Astrocyte (in vitro differentiated cells and primary cell): ENCODE measurements at regions not wholly inside any gene's neighbourhood (a gene's known extent, or its start where the extent isn't known, plus 50 kb on each side); places are given as distances from the start of the nearest gene placed in this dataset.

Experiments
- DNase-seq: peaks from one replicate; pipeline ENCODE4 v3.0.0-alpha.2; 2010; ENCODE audit warnings: low read depth
- FAIRE-seq: peaks from 2 replicates; lab custom pipeline; 2011; peaks lifted over from hg19 to GRCh38; lab: Jason Lieb, UNC
- H2AFZ ChIP-seq: 2 replicates; pipeline ENCODE4 v1.6.0; 2012; ENCODE audit warnings: low read depth, low read length, inconsistent platforms
- H3K27ac ChIP-seq: 2 replicates; pipeline ENCODE4 v1.5.1; 2011; ENCODE audit warnings: low read depth, low read length, inconsistent platforms
- H3K27me3 ChIP-seq: 2 replicates; pipeline ENCODE4 v1.6.0; 2011; ENCODE audit warnings: low read length, inconsistent platforms; ENCODE audit not compliant: insufficient read depth
- H3K36me3 ChIP-seq: 2 replicates; pipeline ENCODE4 v1.5.1; 2011; ENCODE audit warnings: low read length, inconsistent platforms; ENCODE audit not compliant: insufficient read depth
- H3K4me1 ChIP-seq: 2 replicates; pipeline ENCODE4 v1.5.1; 2011; ENCODE audit warnings: low read length, inconsistent platforms; ENCODE audit not compliant: insufficient read depth
- H3K4me2 ChIP-seq: 2 replicates; pipeline ENCODE4 v1.6.0; 2012; ENCODE audit warnings: low read length, inconsistent platforms
- H3K4me3 ChIP-seq: 2 replicates; pipeline ENCODE4 v1.5.1; 2011; ENCODE audit warnings: low read depth, mild to moderate bottlenecking, low read length, inconsistent platforms; ENCODE audit not compliant: insufficient read depth
- H3K79me2 ChIP-seq: 2 replicates; pipeline ENCODE4 v1.6.0; 2012; ENCODE audit warnings: mild to moderate bottlenecking, low read length, inconsistent platforms; ENCODE audit not compliant: insufficient read depth
- H3K9ac ChIP-seq: 2 replicates; pipeline ENCODE4 v1.6.0; 2012; ENCODE audit warnings: mild to moderate bottlenecking, low read length, inconsistent platforms
- H3K9me3 ChIP-seq: 2 replicates; pipeline ENCODE4 v1.5.1; 2012; ENCODE audit warnings: low read depth, mild to moderate bottlenecking, low read length, inconsistent platforms; ENCODE audit not compliant: insufficient read depth
- H4K20me1 ChIP-seq: 2 replicates; pipeline ENCODE4 v1.6.0; 2012; ENCODE audit warnings: low read length, inconsistent platforms; ENCODE audit not compliant: insufficient read depth
- H3K27ac Mint-ChIP-seq: one replicate; pipeline ENCODE4 v1.8.0; 2021; ENCODE audit warnings: mild to moderate bottlenecking, mixed read lengths; ENCODE audit not compliant: unreplicated experiment
- H3K27me3 Mint-ChIP-seq: one replicate; pipeline ENCODE4 v1.8.0; 2021; ENCODE audit warnings: low read depth, mixed read lengths; ENCODE audit not compliant: unreplicated experiment
- H3K36me3 Mint-ChIP-seq: one replicate; pipeline ENCODE4 v1.8.0; 2021; ENCODE audit warnings: low read depth, mixed read lengths; ENCODE audit not compliant: unreplicated experiment
- H3K4me1 Mint-ChIP-seq: one replicate; pipeline ENCODE4 v1.8.0; 2021; ENCODE audit warnings: low read depth, mixed read lengths; ENCODE audit not compliant: unreplicated experiment
- H3K4me3 Mint-ChIP-seq: one replicate; pipeline ENCODE4 v1.8.0; 2021; ENCODE audit warnings: mild to moderate bottlenecking, moderate library complexity, mixed read lengths; ENCODE audit not compliant: unreplicated experiment
- H3K9me3 Mint-ChIP-seq: one replicate; pipeline ENCODE4 v1.8.0; 2021; ENCODE audit warnings: mild to moderate bottlenecking, mixed read lengths; ENCODE audit not compliant: unreplicated experiment
- CTCF ChIP-seq: IDR thresholded peaks from 2 replicates; pipeline ENCODE4 v1.5.1; 2011; ENCODE audit warnings: low read depth, mild to moderate bottlenecking, inconsistent platforms, low read length, moderate library complexity; ENCODE audit not compliant: insufficient read depth
- EZH2 ChIP-seq: IDR thresholded peaks from 2 replicates; pipeline ENCODE4 v1.6.1; 2012; ENCODE audit warnings: mild to moderate bottlenecking, low read length, inconsistent platforms; ENCODE audit not compliant: insufficient read depth

DNA sequence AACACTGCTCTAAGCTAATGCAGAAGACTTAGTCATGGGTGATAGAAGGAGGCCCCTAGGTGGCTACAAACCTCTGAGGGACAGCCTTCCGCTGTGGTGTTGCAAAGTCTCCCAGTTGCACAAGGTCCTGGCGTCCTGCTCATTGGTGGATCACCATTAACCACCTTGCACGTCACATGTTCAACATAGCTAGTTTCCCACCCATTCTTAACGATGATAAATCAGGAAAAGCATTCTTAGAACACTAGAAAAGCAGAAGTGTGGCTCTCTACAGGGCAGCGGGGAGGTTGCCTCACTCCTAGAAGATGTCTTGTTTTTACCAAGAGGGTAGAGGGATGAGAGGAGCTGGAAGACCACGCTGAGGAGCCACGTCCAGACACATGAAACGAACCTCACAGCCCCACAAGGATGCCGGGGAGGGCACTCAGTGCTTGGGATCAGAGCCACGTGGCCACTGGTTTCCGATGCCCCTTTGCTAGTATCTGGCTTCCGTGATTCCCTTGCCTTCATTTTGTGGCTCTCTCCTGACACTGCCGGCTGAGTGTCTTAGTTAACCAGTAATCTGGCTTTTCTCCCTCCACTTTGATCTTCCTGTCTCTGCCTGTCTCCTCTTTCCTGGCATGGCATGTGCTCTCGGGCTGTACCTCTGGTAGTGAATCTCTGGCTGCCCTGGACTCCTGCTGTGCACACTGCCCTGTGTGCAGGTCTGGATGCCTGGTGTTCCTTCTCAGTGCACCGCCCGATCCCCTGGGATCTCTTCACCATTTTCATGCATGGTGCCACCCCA, 91.4 kb upstream of the NEDD9 start:
- no peak overlapping the region for H3K9ac ChIP-seq
- no peaks in the 10 kb centered on the region for H3K27me3 Mint-ChIP-seq
- H3K9me3 ChIP-seq = no peaks in the 10 kb centered on the region
- peak overlapping the region; percentile 29 for H3K4me3 Mint-ChIP-seq
- TF ChIP-seq EZH2 (no peak), CTCF (no peak)
- H3K27me3 ChIP-seq = no peaks in the 10 kb centered on the region
- H4K20me1 ChIP-seq = no peaks in the 10 kb centered on the region
- no peak overlapping the region for H3K27ac Mint-ChIP-seq
- no peak overlapping the region for H3K27ac ChIP-seq
- H3K36me3 ChIP-seq = no peaks in the 10 kb centered on the region
- no peak overlapping the region for H2AFZ ChIP-seq
- H3K36me3 Mint-ChIP-seq = no peaks in the 10 kb centered on the region
- H3K4me2 ChIP-seq = no peak overlapping the region
- FAIRE-seq (no peak), DNase-seq (no peak)
- no peaks in the 10 kb centered on the region for H3K9me3 Mint-ChIP-seq
- no peak overlapping the region for H3K4me3 ChIP-seq
- no peaks in the 10 kb centered on the region for H3K79me2 ChIP-seq
- peaks cover 38% of the 10 kb centered on the region for H3K4me1 Mint-ChIP-seq
- H3K4me1 ChIP-seq = peaks cover 24% of the 10 kb centered on the region

DNA sequence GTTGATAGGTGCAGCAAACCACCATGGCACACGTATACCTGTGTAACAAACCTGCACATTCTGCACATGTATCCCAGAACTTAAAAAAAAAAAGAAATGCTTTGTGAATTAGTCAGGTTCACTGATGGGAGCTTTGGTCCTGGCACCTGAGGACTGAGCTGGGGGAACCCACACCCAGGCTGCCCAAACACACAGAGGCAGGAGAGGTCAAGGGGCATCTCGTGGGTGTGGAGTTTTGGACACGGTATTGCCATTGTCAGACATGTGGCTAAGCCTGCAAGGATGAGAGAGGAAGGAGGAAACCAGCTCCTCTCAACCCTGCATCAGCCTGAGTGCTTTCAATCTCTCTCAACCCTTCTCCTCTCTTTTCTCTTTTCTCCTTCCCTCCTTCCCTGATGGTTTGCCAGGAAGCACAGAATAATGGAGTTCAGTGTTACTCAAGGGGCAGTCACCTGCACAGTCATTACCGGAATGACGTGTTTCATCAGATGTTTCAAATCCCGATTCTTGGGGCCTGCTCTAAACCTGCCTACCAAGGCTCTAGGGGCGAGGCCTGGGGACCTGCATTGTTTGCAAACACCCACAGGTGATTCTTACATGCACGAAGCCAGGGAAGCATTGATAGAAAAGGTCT, 89.9 kb upstream of the NEDD9 start:
- Histone ChIP-seq H3K4me2 (no peak overlapping the region), H3K4me1 (peaks cover 27% of the 10 kb centered on the region), H3K36me3 (no peaks in the 10 kb centered on the region), H3K9ac (no peak overlapping the region), H3K9me3 (no peaks in the 10 kb centered on the region), H4K20me1 (no peaks in the 10 kb centered on the region), H3K27ac (no peak overlapping the region), H2AFZ (no peak overlapping the region), H3K79me2 (no peaks in the 10 kb centered on the region), H3K27me3 (no peaks in the 10 kb centered on the region), H3K4me3 (no peak overlapping the region)
- no peaks in the 10 kb centered on the region for H3K36me3 Mint-ChIP-seq
- H3K4me3 Mint-ChIP-seq = no peak overlapping the region
- no peaks in the 10 kb centered on the region for H3K9me3 Mint-ChIP-seq
- TF ChIP-seq EZH2 = no peak
- TF ChIP-seq CTCF = no peak
- peaks cover 39% of the 10 kb centered on the region for H3K4me1 Mint-ChIP-seq
- no peak overlapping the region for H3K27ac Mint-ChIP-seq
- no peaks in the 10 kb centered on the region for H3K27me3 Mint-ChIP-seq
- DNase-seq (no peak), FAIRE-seq (no peak)
